Lower leg skin (tissue), 3 donors: ENCODE measurements at regions not wholly inside any gene's neighbourhood (a gene's known extent, or its start where the extent isn't known, plus 50 kb on each side); places are given as distances from the start of the nearest gene placed in this dataset.

Source experiments
- CTCF ChIP-seq, 3 donors: fragments of 450-650 bp; IDR thresholded peaks; one replicate each; pipeline ENCODE4 v1.5.1; 2016; ENCODE audit warnings: antibody characterized with exemption in 3 of 3, mild to moderate bottlenecking in 3 of 3, moderate library complexity in 2 of 3
- POLR2A ChIP-seq, 2 donors: fragments of 450-650 bp; IDR thresholded peaks; one replicate each; pipeline ENCODE4 v1.6.1; 2016 to 2017; ENCODE audit warnings: antibody characterized with exemption in 2 of 2, mild to moderate bottlenecking in 1 of 2, moderate library complexity in 1 of 2

GRCh38 chr2:23029951-23030350 is 355.0 kb upstream of the KLHL29 start:
- TF ChIP-seq CTCF (IDR thresholded peaks at IDR 0.05) (no peak), POLR2A (IDR thresholded peaks at IDR 0.05) (no peak)
